ENCODE measurements at regions not wholly inside any gene's neighbourhood (a gene's known extent, or its start where the extent isn't known, plus 50 kb on each side); places are given as distances from the start of the nearest gene placed in this dataset.

DNA sequence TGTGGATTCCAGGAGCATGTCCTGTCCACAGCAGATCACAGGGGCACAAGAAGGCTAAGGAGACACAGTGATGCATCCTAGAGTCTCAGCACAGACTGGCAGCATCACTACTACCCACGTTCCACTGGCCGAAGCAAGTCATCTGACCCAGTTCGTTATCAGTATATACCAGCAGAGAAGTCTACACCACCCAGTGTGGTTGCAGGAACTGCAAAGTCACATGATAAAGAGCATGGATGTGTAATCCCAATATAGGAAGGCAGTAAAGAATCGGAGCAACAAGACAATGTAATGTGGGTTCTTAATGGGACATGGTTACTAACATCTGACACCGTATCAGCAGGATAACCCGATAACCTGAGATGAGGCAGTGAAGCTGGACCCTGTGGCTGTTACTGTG is 246.6 kb downstream of the RRAGC start:
- no peak for TF ChIP-seq POLR2A (IDR thresholded peaks at IDR 0.05; ENCODE audit: low read depth, low read length)
- no peak for TF ChIP-seq POLR2AphosphoS5 (IDR thresholded peaks at IDR 0.05; ENCODE audit: low read depth, low read length)

All from GM12891 (cell line).